CD8-positive, alpha-beta memory T cell (primary cell): ENCODE measurements at regions not wholly inside any gene's neighbourhood (a gene's known extent, or its start where the extent isn't known, plus 50 kb on each side); places are given as distances from the start of the nearest gene placed in this dataset.

ENCODE experiments used
- CTCF ChIA-PET: fragments of 350-600 bp; sonication (Branson Sonifier 250); formaldehyde crosslinking; loops from one replicate; lab custom pipeline; 2021; ENCODE audit warnings: antibody characterized with exemption; lab: Charles Lee
- POLR2A ChIA-PET: fragments of 350-600 bp; sonication (Branson Sonifier 250); formaldehyde crosslinking; loops from one replicate; lab custom pipeline; 2021; ENCODE audit warnings: antibody characterized with exemption; lab: Charles Lee
- DNase-seq, 5 donors: peaks; one replicate each; pipeline versions ENCODE4 v3.0.0 to v3.0.0-alpha.2; 2020 to 2022; ENCODE audit warnings: mixed read lengths in 1 of 5
- H3K27ac ChIP-seq: one replicate; pipeline ENCODE4 v1.7.0; 2013; ENCODE audit warnings: low read depth, mild to moderate bottlenecking, low read length, moderate library complexity
- H3K27me3 ChIP-seq: 2 replicates; pipeline ENCODE4 v1.7.0; 2013; ENCODE audit warnings: low read length, mild to moderate bottlenecking; ENCODE audit not compliant: insufficient read depth, poor library complexity, severe bottlenecking
- H3K36me3 ChIP-seq: 2 replicates; pipeline ENCODE4 v1.7.0; 2013; ENCODE audit warnings: mild to moderate bottlenecking, low read length, moderate library complexity; ENCODE audit not compliant: insufficient read depth
- H3K4me1 ChIP-seq: 2 replicates; pipeline ENCODE4 v1.7.0; 2013; ENCODE audit warnings: mild to moderate bottlenecking, low read length, moderate library complexity; ENCODE audit not compliant: insufficient read depth
- H3K4me3 ChIP-seq: 2 replicates; pipeline ENCODE4 v1.7.0; 2013; ENCODE audit warnings: mild to moderate bottlenecking, low read length
- H3K9me3 ChIP-seq: 2 replicates; pipeline ENCODE4 v1.7.0; 2013; ENCODE audit warnings: mild to moderate bottlenecking, low read length
- H3K27ac Mint-ChIP-seq, 8 donors: one replicate each; pipeline ENCODE4 v1.8.0; 2020 to 2021; ENCODE audit warnings: mixed read lengths in 8 of 8, mild to moderate bottlenecking in 6 of 8, inconsistent platforms in 3 of 8, moderate library complexity in 3 of 8
- H3K27me3 Mint-ChIP-seq, 2 donors: one replicate each; pipeline ENCODE4 v1.8.0; 2020 to 2021; ENCODE audit warnings: mixed read lengths in 2 of 2, mild to moderate bottlenecking in 1 of 2, moderate library complexity in 1 of 2
- H3K36me3 Mint-ChIP-seq, 3 donors: one replicate each; pipeline ENCODE4 v1.8.0; 2020 to 2021; ENCODE audit warnings: mixed read lengths in 3 of 3, inconsistent platforms in 1 of 3, mild to moderate bottlenecking in 1 of 3
- H3K4me1 Mint-ChIP-seq, 3 donors: one replicate each; pipeline ENCODE4 v1.8.0; 2020 to 2021; ENCODE audit warnings: mixed read lengths in 3 of 3, inconsistent platforms in 1 of 3, mild to moderate bottlenecking in 1 of 3
- H3K4me3 Mint-ChIP-seq, 7 donors: one replicate each; pipeline ENCODE4 v1.8.0; 2020 to 2021; ENCODE audit warnings: mixed read lengths in 7 of 7, mild to moderate bottlenecking in 6 of 7, moderate library complexity in 4 of 7, inconsistent platforms in 2 of 7
- H3K9me3 Mint-ChIP-seq, 5 donors: one replicate each; pipeline ENCODE4 v1.8.0; 2020 to 2022; ENCODE audit warnings: mixed read lengths in 5 of 5, mild to moderate bottlenecking in 3 of 5, moderate library complexity in 2 of 5, inconsistent platforms in 1 of 5

DNA sequence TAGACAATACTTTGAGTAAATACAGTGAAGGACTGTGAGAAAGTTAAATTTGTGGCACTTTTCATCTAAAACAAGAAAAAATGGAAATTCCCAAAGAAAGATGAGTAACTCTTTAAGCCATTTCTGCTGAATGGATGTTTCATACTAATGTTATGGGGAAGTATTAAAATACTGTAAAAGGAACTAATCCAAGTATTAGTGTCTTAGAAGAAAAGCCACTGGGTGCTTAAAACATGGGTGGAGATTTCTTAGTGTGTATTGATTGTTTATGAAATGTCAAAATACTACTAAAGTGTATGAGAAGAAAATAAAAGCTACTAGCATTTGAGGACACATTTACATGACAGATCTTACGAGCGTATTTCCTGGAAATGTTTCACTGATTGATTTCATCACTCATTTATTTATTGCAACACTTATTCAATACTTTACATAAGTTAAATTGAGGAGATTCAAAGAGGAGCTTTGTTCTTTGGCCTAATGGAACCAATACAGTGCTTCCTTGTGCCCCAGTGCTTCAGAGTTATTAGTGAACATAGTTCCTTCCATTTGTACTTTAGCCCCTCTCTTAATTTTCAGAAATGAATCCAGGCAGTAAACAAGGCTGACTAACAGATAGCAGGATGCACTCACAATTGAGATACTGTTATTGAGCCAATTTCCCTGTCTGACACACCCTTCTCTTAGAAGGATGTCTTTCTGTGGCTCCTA is 155.5 kb upstream of the AHR start:
- Histone ChIP-seq H3K9me3 (no peaks in the 10 kb centered on the region), H3K4me3 (peak overlapping the region; percentile 39), H3K4me1 (peaks cover 54% of the 10 kb centered on the region), H3K36me3 (no peaks in the 10 kb centered on the region), H3K27me3 (no peaks in the 10 kb centered on the region), H3K27ac (peak overlapping the region; percentile 14)
- Mint-ChIP-seq H3K4me1 (peaks cover 52 to 67% (median 66%) of the 10 kb centered on the region in 3 donors), H3K27me3 (no peaks in the 10 kb centered on the region), H3K9me3 (no peaks in the 10 kb centered on the region), H3K27ac (peak overlapping the region; percentile 48 to 90 (median 83)), H3K36me3 (peaks cover 0 to 3% (median 0%) of the 10 kb centered on the region in 3 donors), H3K4me3 (peak overlapping the region; percentile 44 to 80 (median 76))
- ChIA-PET POLR2A (interaction anchor here (0.7 kb wide), 1 partner anchor 497 kb away, joined by 5 read pairs; no protein-coding TSS in a partner anchor), CTCF (interaction anchor here (1.2 to 1.3 kb wide), 2 partner anchors 8 to 24 kb away, joined by 3 read pairs; no protein-coding TSS in a partner anchor)
- no peak for DNase-seq

DNA sequence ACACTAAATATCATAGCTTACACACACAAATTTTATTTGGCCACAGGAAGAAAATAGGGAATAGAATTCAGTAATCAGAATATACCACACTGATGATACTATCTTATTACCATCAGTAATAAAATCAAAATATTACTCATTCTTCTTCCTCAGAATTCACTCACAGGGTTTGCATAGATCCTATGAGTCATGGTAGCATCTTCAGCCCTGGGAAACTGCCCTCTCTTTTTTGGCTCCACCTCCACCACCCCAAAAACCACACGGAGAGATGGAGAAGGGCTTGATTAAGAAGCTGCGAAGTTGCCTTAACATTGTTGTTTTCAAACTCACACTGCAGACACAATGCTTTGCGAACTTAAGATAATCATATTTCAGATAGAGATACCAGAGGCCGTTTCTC is 154.1 kb upstream of the AHR start:
- H3K4me3 Mint-ChIP-seq = peak overlapping the region; percentile 2 to 85 (median 73)
- POLR2A ChIA-PET = interaction anchor here (1.0 kb wide), 1 partner anchor 155 kb away, joined by 3 read pairs; no protein-coding TSS in a partner anchor
- no peaks in the 10 kb centered on the region for H3K9me3 ChIP-seq
- H3K27me3 Mint-ChIP-seq = no peaks in the 10 kb centered on the region
- no peaks in the 10 kb centered on the region for H3K9me3 Mint-ChIP-seq
- CTCF ChIA-PET = interaction anchor here (1.2 to 1.3 kb wide), 2 partner anchors 10 to 23 kb away, joined by 3 read pairs; no protein-coding TSS in a partner anchor
- H3K36me3 ChIP-seq = no peaks in the 10 kb centered on the region
- H3K4me1 ChIP-seq = peaks cover 40% of the 10 kb centered on the region
- no peak overlapping the region for H3K27ac ChIP-seq
- no peaks in the 10 kb centered on the region for H3K27me3 ChIP-seq
- peak in 4 of 5 donors; percentile 16 to 73 (median 25) for DNase-seq
- H3K27ac Mint-ChIP-seq = peak overlapping the region in 6 of 8 donors; percentile 61 to 95 (median 81)
- H3K36me3 Mint-ChIP-seq = peaks cover 0 to 3% (median 0%) of the 10 kb centered on the region in 3 donors
- H3K4me3 ChIP-seq = no peak overlapping the region
- peaks cover 40 to 53% (median 53%) of the 10 kb centered on the region in 3 donors for H3K4me1 Mint-ChIP-seq

DNA sequence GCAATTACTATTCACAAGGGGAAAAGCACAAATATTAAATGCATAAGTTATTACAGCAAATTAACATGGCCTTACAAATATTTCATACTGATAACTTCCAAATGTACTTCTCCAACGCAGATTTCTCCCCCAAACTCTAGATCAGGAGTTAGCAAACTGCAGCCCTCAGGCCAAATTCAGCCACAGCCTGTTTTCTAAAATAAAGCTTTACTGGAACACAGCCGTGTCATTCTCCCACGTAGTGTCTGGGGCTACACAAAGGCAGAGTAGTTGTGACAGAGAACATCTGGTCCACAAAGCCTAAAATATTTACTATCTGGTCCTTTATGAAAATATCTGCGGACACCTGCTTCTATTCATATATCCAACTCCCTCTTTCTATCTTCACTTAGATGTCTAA is 151.8 kb upstream of the AHR start:
- H3K4me3 ChIP-seq = no peak overlapping the region
- H3K27ac ChIP-seq = no peak overlapping the region
- H3K27ac Mint-ChIP-seq = no peak overlapping the region
- H3K9me3 ChIP-seq = no peaks in the 10 kb centered on the region
- H3K27me3 ChIP-seq = no peaks in the 10 kb centered on the region
- POLR2A ChIA-PET = no interaction called here
- H3K4me1 Mint-ChIP-seq = peaks cover 29 to 42% (median 39%) of the 10 kb centered on the region in 3 donors
- peaks cover 0 to 3% (median 0%) of the 10 kb centered on the region in 3 donors for H3K36me3 Mint-ChIP-seq
- no peaks in the 10 kb centered on the region for H3K36me3 ChIP-seq
- H3K4me3 Mint-ChIP-seq = no peak overlapping the region
- CTCF ChIA-PET = no interaction called here
- H3K27me3 Mint-ChIP-seq = no peaks in the 10 kb centered on the region
- peaks cover 27% of the 10 kb centered on the region for H3K4me1 ChIP-seq
- no peaks in the 10 kb centered on the region for H3K9me3 Mint-ChIP-seq
- no peak for DNase-seq

DNA sequence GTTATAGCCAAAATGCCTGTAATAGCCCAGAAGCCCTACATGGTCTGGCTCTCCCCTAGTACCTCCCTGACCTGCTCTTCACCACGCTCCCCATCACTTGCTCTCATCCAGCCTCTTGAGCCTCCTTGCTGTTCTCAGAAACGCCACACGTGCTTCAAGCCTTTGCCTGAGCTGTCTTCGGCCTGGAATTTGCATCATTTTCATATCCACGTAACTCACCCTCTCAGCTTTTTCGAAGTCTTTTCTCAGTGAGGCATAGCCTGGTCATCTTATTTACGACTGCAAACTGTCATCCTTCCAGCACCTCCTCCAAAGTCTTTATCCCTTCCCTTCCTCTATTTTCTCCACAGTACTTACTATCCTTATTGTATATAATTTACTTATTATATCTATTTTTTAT is 151.0 kb upstream of the AHR start:
- H3K27ac ChIP-seq = no peak overlapping the region
- no peaks in the 10 kb centered on the region for H3K9me3 Mint-ChIP-seq
- peaks cover 27% of the 10 kb centered on the region for H3K4me1 ChIP-seq
- no peaks in the 10 kb centered on the region for H3K27me3 ChIP-seq
- POLR2A ChIA-PET = no interaction called here
- no peaks in the 10 kb centered on the region for H3K27me3 Mint-ChIP-seq
- no peak overlapping the region for H3K27ac Mint-ChIP-seq
- no peaks in the 10 kb centered on the region for H3K9me3 ChIP-seq
- DNase-seq = no peak
- H3K36me3 ChIP-seq = no peaks in the 10 kb centered on the region
- CTCF ChIA-PET = no interaction called here
- H3K4me3 ChIP-seq = no peak overlapping the region
- peaks cover 0 to 3% (median 0%) of the 10 kb centered on the region in 3 donors for H3K36me3 Mint-ChIP-seq
- H3K4me3 Mint-ChIP-seq = no peak overlapping the region
- H3K4me1 Mint-ChIP-seq = peaks cover 29 to 36% (median 33%) of the 10 kb centered on the region in 3 donors

DNA sequence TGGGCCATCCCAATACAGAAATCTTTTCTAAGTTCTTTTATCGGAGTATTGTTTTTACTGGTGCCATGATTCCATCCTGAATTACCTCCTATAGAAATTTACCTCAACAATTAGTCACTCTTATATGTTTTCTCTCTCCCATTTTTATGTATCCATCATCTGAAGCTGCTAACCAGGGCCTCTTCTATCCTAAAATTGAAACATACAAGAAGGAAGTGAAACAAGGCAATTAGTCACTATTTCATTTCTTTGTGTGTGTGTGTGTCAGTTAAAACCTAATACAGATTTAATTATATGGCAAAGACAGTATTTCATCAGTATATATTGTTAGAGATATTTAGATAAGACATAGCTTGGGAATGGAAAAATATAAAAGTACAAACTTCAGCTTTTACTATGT is 148.4 kb upstream of the AHR start:
- Mint-ChIP-seq H3K9me3 (no peaks in the 10 kb centered on the region), H3K27me3 (no peaks in the 10 kb centered on the region), H3K4me1 (peaks cover 6 to 27% (median 23%) of the 10 kb centered on the region in 3 donors), H3K27ac (no peak overlapping the region), H3K4me3 (no peak overlapping the region), H3K36me3 (peaks cover 0 to 2% (median 0%) of the 10 kb centered on the region in 3 donors)
- Histone ChIP-seq H3K9me3 (no peaks in the 10 kb centered on the region), H3K27ac (no peak overlapping the region), H3K36me3 (no peaks in the 10 kb centered on the region), H3K27me3 (no peaks in the 10 kb centered on the region), H3K4me3 (no peak overlapping the region), H3K4me1 (peaks cover 3% of the 10 kb centered on the region)
- ChIA-PET CTCF (interaction anchor here (1.0 kb wide), 1 partner anchor 17 kb away, joined by 4 read pairs; no protein-coding TSS in a partner anchor), POLR2A (no interaction called here)
- DNase-seq = no peak

DNA sequence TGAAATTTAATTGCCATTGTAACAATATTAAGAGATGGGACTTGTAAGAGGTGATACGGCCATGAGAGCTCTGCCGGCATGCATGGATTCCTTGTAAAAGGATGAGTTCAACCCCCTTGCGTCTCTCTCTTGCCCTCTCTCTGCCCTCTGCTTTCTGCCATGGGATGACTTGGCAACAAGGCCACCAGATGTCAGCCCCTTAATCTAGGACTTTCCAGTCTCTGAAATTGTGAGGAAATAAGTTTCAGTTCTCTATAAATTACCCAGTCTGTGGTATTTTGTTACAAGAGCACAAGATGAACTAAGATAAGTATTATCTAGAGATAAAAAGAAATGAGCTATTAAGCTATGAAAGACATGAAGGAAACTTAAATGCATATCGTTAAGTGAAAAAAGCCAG is 145.7 kb upstream of the AHR start:
- peaks cover 3 to 17% (median 16%) of the 10 kb centered on the region in 3 donors for H3K4me1 Mint-ChIP-seq
- H3K9me3 ChIP-seq = no peaks in the 10 kb centered on the region
- no peaks in the 10 kb centered on the region for H3K27me3 Mint-ChIP-seq
- no peak overlapping the region for H3K4me3 ChIP-seq
- H3K36me3 ChIP-seq = no peaks in the 10 kb centered on the region
- no peak overlapping the region for H3K4me3 Mint-ChIP-seq
- CTCF ChIA-PET = interaction anchor here (1.3 kb wide), 1 partner anchor 11 kb away, joined by 3 read pairs; no protein-coding TSS in a partner anchor
- H3K9me3 Mint-ChIP-seq = no peaks in the 10 kb centered on the region
- H3K27ac Mint-ChIP-seq = no peak overlapping the region
- no peak for DNase-seq
- H3K27ac ChIP-seq = no peak overlapping the region
- no peaks in the 10 kb centered on the region for H3K36me3 Mint-ChIP-seq
- POLR2A ChIA-PET = no interaction called here
- H3K27me3 ChIP-seq = no peaks in the 10 kb centered on the region
- H3K4me1 ChIP-seq = no peaks in the 10 kb centered on the region

DNA sequence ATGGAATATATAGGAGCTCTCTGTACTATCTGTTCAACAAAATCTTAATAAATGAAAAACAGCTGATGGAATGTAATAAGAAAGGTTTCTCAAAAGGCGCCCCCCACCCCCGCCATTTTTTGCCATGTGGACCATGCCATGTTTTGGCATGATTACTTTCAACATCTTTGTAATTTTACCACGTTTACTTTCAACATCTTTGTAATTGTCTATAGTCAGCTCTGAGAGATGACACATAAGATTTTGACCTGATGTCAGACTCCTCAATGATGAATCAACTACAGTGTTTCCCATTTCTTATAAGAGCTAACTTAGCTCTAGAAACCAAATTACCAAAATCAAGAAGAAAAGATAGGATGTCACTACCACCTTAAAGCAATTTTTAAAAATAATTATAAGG is 144.9 kb upstream of the AHR start:
- no peak overlapping the region for H3K27ac Mint-ChIP-seq
- Histone ChIP-seq H3K4me1 (no peaks in the 10 kb centered on the region), H3K27me3 (no peaks in the 10 kb centered on the region), H3K36me3 (no peaks in the 10 kb centered on the region), H3K4me3 (no peak overlapping the region), H3K27ac (no peak overlapping the region), H3K9me3 (no peaks in the 10 kb centered on the region)
- H3K4me1 Mint-ChIP-seq = peaks cover 3 to 17% (median 16%) of the 10 kb centered on the region in 3 donors
- H3K27me3 Mint-ChIP-seq = no peaks in the 10 kb centered on the region
- DNase-seq = no peak
- no peaks in the 10 kb centered on the region for H3K36me3 Mint-ChIP-seq
- no peak overlapping the region for H3K4me3 Mint-ChIP-seq
- ChIA-PET CTCF (interaction anchor here (0.7 to 1.3 kb wide), 2 partner anchors 12 to 58 kb away, joined by 3 read pairs; no protein-coding TSS in a partner anchor), POLR2A (no interaction called here)
- no peaks in the 10 kb centered on the region for H3K9me3 Mint-ChIP-seq

DNA sequence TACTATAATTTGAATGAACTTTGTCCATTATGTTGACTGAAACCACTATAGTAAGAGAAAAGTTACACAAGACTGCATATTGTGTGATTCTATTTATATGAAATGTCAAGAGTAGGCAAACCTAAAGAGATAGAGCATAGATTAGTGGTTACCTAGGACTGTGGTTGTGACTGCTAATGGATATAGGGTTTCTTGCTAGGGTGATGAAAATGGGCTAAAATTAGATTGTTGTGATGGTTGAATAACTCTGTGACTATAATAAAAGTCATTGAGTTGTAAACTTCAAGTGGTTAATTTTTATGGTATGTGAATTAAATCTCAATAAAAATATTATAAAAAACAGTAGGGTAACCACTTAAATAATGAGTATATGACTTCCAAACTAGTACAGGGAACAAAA is 142.9 kb upstream of the AHR start:
- CTCF ChIA-PET = no interaction called here
- H3K9me3 Mint-ChIP-seq = no peaks in the 10 kb centered on the region
- no peak for DNase-seq

More for the DNA sequence above, 142.9 kb upstream of the AHR start:
- POLR2A ChIA-PET = no interaction called here
- H3K4me3 ChIP-seq = no peak overlapping the region
- Mint-ChIP-seq H3K27me3 (no peaks in the 10 kb centered on the region), H3K27ac (no peak overlapping the region), H3K36me3 (no peaks in the 10 kb centered on the region), H3K4me3 (no peak overlapping the region), H3K4me1 (peaks cover 4 to 28% (median 27%) of the 10 kb centered on the region in 3 donors)
- no peaks in the 10 kb centered on the region for H3K36me3 ChIP-seq
- H3K4me1 ChIP-seq = no peaks in the 10 kb centered on the region
- H3K27ac ChIP-seq = no peak overlapping the region
- no peaks in the 10 kb centered on the region for H3K27me3 ChIP-seq
- H3K9me3 ChIP-seq = no peaks in the 10 kb centered on the region
